HG03060 (cell line): ENCODE measurements at regions not wholly inside any gene's neighbourhood (a gene's known extent, or its start where the extent isn't known, plus 50 kb on each side); places are given as distances from the start of the nearest gene placed in this dataset.

Experiments used
- ATAC-seq: cut with Tn5 transposase; IDR thresholded peaks from one replicate; pipeline ENCODE4 v1.9.1; 2021; ENCODE audit warnings: low read depth, moderate number of reproducible peaks; ENCODE audit not compliant: unreplicated experiment

- no peak for ATAC-seq
These were observed 89.6 kb upstream of the BEND6 start for GRCh38 chr6:56865081-56865875.

- ATAC-seq = no peak
These were observed 90.7 kb upstream of the BEND6 start for GRCh38 chr6:56864171-56864616.

GRCh38 chr6:56863366-56863765 is 91.5 kb upstream of the BEND6 start:
- ATAC-seq = no peak

- no peak for ATAC-seq
These were observed 92.3 kb upstream of the BEND6 start for GRCh38 chr6:56862415-56863175.

GRCh38 chr6:56860475-56860874 is 94.4 kb upstream of the BEND6 start:
- no peak for ATAC-seq

- no peak for ATAC-seq
These were observed 98.8 kb upstream of the BEND6 start for GRCh38 chr6:56856036-56856580.

- no peak for ATAC-seq
These were observed 100.8 kb upstream of the BEND6 start for GRCh38 chr6:56854086-56854485.

GRCh38 chr6:56853541-56853940 is 101.4 kb upstream of the BEND6 start:
- ATAC-seq = no peak

GRCh38 chr6:56852260-56853010 is 102.5 kb upstream of the BEND6 start:
- ATAC-seq = peak; percentile 8

GRCh38 chr6:56851541-56852259 is 103.2 kb upstream of the BEND6 start:
- ATAC-seq = peak; percentile 95

- no peak for ATAC-seq
These were observed 103.8 kb upstream of the BEND6 start for GRCh38 chr6:56851074-56851473.

- ATAC-seq = no peak
These were observed 104.3 kb upstream of the BEND6 start for GRCh38 chr6:56850626-56851025.

- ATAC-seq = no peak
These were observed 105.0 kb upstream of the BEND6 start for GRCh38 chr6:56849896-56850295.

GRCh38 chr6:56848105-56848504 is 106.8 kb upstream of the BEND6 start:
- no peak for ATAC-seq

GRCh38 chr6:56845032-56845431 is 109.9 kb upstream of the BEND6 start:
- no peak for ATAC-seq

GRCh38 chr6:56843476-56844349 is 111.2 kb upstream of the BEND6 start:
- ATAC-seq = peak; percentile 66

GRCh38 chr6:56842686-56843475 is 112.0 kb upstream of the BEND6 start:
- no peak for ATAC-seq

GRCh38 chr6:56841751-56842150 is 113.2 kb upstream of the BEND6 start:
- ATAC-seq = no peak
